MG63 (cell line): ENCODE measurements at regions not wholly inside any gene's neighbourhood (a gene's known extent, or its start where the extent isn't known, plus 50 kb on each side); places are given as distances from the start of the nearest gene placed in this dataset.
A peak's percentile ranks its signal among the peaks of the same experiment; 100 is the strongest.

Source experiments
- DNase-seq: peaks from one replicate; pipeline ENCODE4 v3.0.0-alpha.2; 2020
- H3K27me3 ChIP-seq: fragments of 250-450 bp; sonication (Bioruptor Pico); 2 replicates; pipeline ENCODE4 v1.5.1; 2020; ENCODE audit warnings: mild to moderate bottlenecking, moderate library complexity
- H3K36me3 ChIP-seq: fragments of 250-450 bp; sonication (Bioruptor Pico); 2 replicates; pipeline ENCODE4 v1.5.1; 2020; ENCODE audit warnings: mild to moderate bottlenecking, moderate library complexity
- H3K4me3 ChIP-seq: fragments of 250-450 bp; sonication (Bioruptor Pico); 2 replicates; pipeline ENCODE4 v1.5.1; 2020; ENCODE audit warnings: mild to moderate bottlenecking, moderate library complexity
- H3K9me3 ChIP-seq: fragments of 250-450 bp; sonication (Bioruptor Pico); 2 replicates; pipeline ENCODE4 v1.5.1; 2020; ENCODE audit warnings: mild to moderate bottlenecking, moderate library complexity

GRCh38 chr2:128485761-128486639 lies 167.3 kb upstream of the HS6ST1 start:
- no peaks in the 10 kb centered on the region for H3K27me3 ChIP-seq
- H3K9me3 ChIP-seq = no peaks in the 10 kb centered on the region
- no peak overlapping the region for H3K4me3 ChIP-seq
- H3K36me3 ChIP-seq = no peaks in the 10 kb centered on the region
- DNase-seq = no peak

- no peaks in the 10 kb centered on the region for H3K9me3 ChIP-seq
- no peak for DNase-seq
- no peaks in the 10 kb centered on the region for H3K36me3 ChIP-seq
- H3K4me3 ChIP-seq = no peak overlapping the region
- no peaks in the 10 kb centered on the region for H3K27me3 ChIP-seq
Observed at GRCh38 chr2:128486640-128487375, 168.1 kb upstream of the HS6ST1 start.

GRCh38 chr2:128487650-128488387 lies 169.2 kb upstream of the HS6ST1 start:
- Histone ChIP-seq H3K27me3 (no peaks in the 10 kb centered on the region), H3K9me3 (no peaks in the 10 kb centered on the region), H3K4me3 (no peak overlapping the region), H3K36me3 (no peaks in the 10 kb centered on the region)
- DNase-seq = no peak

- H3K36me3 ChIP-seq = no peaks in the 10 kb centered on the region
- no peak for DNase-seq
Observed at GRCh38 chr2:128488434-128488833, 169.8 kb upstream of the HS6ST1 start.

GRCh38 chr2:128489526-128490273 lies 171.0 kb upstream of the HS6ST1 start:
- H3K36me3 ChIP-seq = no peaks in the 10 kb centered on the region
- no peaks in the 10 kb centered on the region for H3K27me3 ChIP-seq
- H3K9me3 ChIP-seq = no peaks in the 10 kb centered on the region
- no peak for DNase-seq
- H3K4me3 ChIP-seq = no peak overlapping the region

More at GRCh38 chr2:128488434-128488833, 169.8 kb upstream of the HS6ST1 start:
- H3K9me3 ChIP-seq = no peaks in the 10 kb centered on the region
- no peak overlapping the region for H3K4me3 ChIP-seq
- H3K27me3 ChIP-seq = no peaks in the 10 kb centered on the region

- no peaks in the 10 kb centered on the region for H3K9me3 ChIP-seq
- no peaks in the 10 kb centered on the region for H3K36me3 ChIP-seq
- no peak for DNase-seq
- no peaks in the 10 kb centered on the region for H3K27me3 ChIP-seq
- no peak overlapping the region for H3K4me3 ChIP-seq
Observed at GRCh38 chr2:128490321-128490720, 171.7 kb upstream of the HS6ST1 start.

- H3K27me3 ChIP-seq = no peaks in the 10 kb centered on the region
- no peaks in the 10 kb centered on the region for H3K9me3 ChIP-seq
- H3K4me3 ChIP-seq = no peak overlapping the region
- no peaks in the 10 kb centered on the region for H3K36me3 ChIP-seq
- no peak for DNase-seq
Observed at GRCh38 chr2:128490881-128491691, 172.4 kb upstream of the HS6ST1 start.

GRCh38 chr2:128491692-128492244 lies 173.1 kb upstream of the HS6ST1 start:
- no peak overlapping the region for H3K4me3 ChIP-seq
- H3K36me3 ChIP-seq = no peaks in the 10 kb centered on the region
- DNase-seq = no peak
- H3K27me3 ChIP-seq = no peaks in the 10 kb centered on the region
- H3K9me3 ChIP-seq = no peaks in the 10 kb centered on the region

GRCh38 chr2:128492966-128493811 lies 174.5 kb upstream of the HS6ST1 start:
- no peaks in the 10 kb centered on the region for H3K36me3 ChIP-seq
- H3K27me3 ChIP-seq = no peaks in the 10 kb centered on the region
- H3K4me3 ChIP-seq = no peak overlapping the region
- no peak for DNase-seq
- H3K9me3 ChIP-seq = no peaks in the 10 kb centered on the region

- DNase-seq = no peak
- H3K4me3 ChIP-seq = no peak overlapping the region
- H3K36me3 ChIP-seq = no peaks in the 10 kb centered on the region
- H3K27me3 ChIP-seq = no peaks in the 10 kb centered on the region
- H3K9me3 ChIP-seq = no peaks in the 10 kb centered on the region
Observed at GRCh38 chr2:128493880-128494279, 175.2 kb upstream of the HS6ST1 start.

GRCh38 chr2:128494307-128494639 lies 175.6 kb upstream of the HS6ST1 start:
- H3K9me3 ChIP-seq = no peaks in the 10 kb centered on the region
- no peak overlapping the region for H3K4me3 ChIP-seq
- no peaks in the 10 kb centered on the region for H3K27me3 ChIP-seq
- no peaks in the 10 kb centered on the region for H3K36me3 ChIP-seq
- no peak for DNase-seq

GRCh38 chr2:128494640-128495321 lies 176.1 kb upstream of the HS6ST1 start:
- Histone ChIP-seq H3K36me3 (no peaks in the 10 kb centered on the region), H3K4me3 (no peak overlapping the region)
- DNase-seq = no peak

GRCh38 chr2:128495996-128496547 lies 177.4 kb upstream of the HS6ST1 start:
- no peak overlapping the region for H3K4me3 ChIP-seq
- H3K9me3 ChIP-seq = no peaks in the 10 kb centered on the region
- DNase-seq = peak; percentile 69
- no peaks in the 10 kb centered on the region for H3K27me3 ChIP-seq
- no peaks in the 10 kb centered on the region for H3K36me3 ChIP-seq

More at GRCh38 chr2:128494640-128495321, 176.1 kb upstream of the HS6ST1 start:
- no peaks in the 10 kb centered on the region for H3K9me3 ChIP-seq
- H3K27me3 ChIP-seq = no peaks in the 10 kb centered on the region

- Histone ChIP-seq H3K27me3 (no peaks in the 10 kb centered on the region), H3K36me3 (no peaks in the 10 kb centered on the region), H3K9me3 (no peaks in the 10 kb centered on the region), H3K4me3 (no peak overlapping the region)
- DNase-seq = no peak
Observed at GRCh38 chr2:128496700-128497099, 178.0 kb upstream of the HS6ST1 start.
